Adrenal gland (tissue), 9 donors: ENCODE measurements at regions not wholly inside any gene's neighbourhood (a gene's known extent, or its start where the extent isn't known, plus 50 kb on each side); places are given as distances from the start of the nearest gene placed in this dataset.

ENCODE experiments used
- DNase-seq, 7 donors: peaks; one replicate each; pipeline ENCODE4 v3.0.0-alpha.2; 2019 to 2020
- H3K27ac ChIP-seq, 5 donors: fragments of 200-600 bp; sonication (generic) in 4 of 5; 1 replicate in 3 of 5; 2 replicates in 2 of 5; pipeline versions ENCODE4 v1.5.1 to v1.8.0; 2016 to 2020; ENCODE audit warnings: mild to moderate bottlenecking in 1 of 5
- H3K27me3 ChIP-seq: fragments of 200-600 bp; 2 replicates; pipeline ENCODE4 v1.8.0; 2021
- H3K36me3 ChIP-seq, 2 donors: fragments of 200-600 bp; replicated peaks in 1 of 2; 1 replicate in 1 of 2; 2 replicates in 1 of 2; pipeline versions ENCODE4 v1.5.1 to v1.8.0; 2018 to 2022
- H3K4me1 ChIP-seq, 2 donors: fragments of 200-600 bp; replicated peaks in 1 of 2; 1 replicate in 1 of 2; 2 replicates in 1 of 2; pipeline versions ENCODE4 v1.5.1 to v1.8.0; 2018 to 2021
- H3K4me3 ChIP-seq, 4 donors: fragments of 200-600 bp; sonication (generic) in 3 of 4; one replicate each; pipeline ENCODE4 v1.5.1; 2016 to 2018
- H3K9me3 ChIP-seq, 3 donors: fragments of 200-600 bp; sonication (generic) in 1 of 3; replicated peaks in 1 of 3; 1 replicate in 2 of 3; 2 replicates in 1 of 3; pipeline versions ENCODE4 v1.5.1 to v1.8.0; 2016 to 2021
- POLR2A ChIP-seq, 2 donors: fragments of 450-650 bp; IDR thresholded peaks; one replicate each; pipeline ENCODE4 v1.6.1; 2017; ENCODE audit warnings: antibody characterized with exemption in 2 of 2, mild to moderate bottlenecking in 2 of 2, moderate library complexity in 1 of 2
- WGBS, 4 donors: extraction: QIAGEN DNeasy Blood & Tissue Kit in 2 of 4; methylation state at CpG; one replicate each; pipeline versions ENCODE4 v1.1.5 to v1.1.7; 2013 to 2017; 5-methylcytosine and 5-hydroxymethylcytosine counted together
- intact Hi-C, 2 donors: fragments of 100-400 bp; cut with DNase I; formaldehyde crosslinking; loops; one replicate each; pipeline versions ENCODE4 v1.14.1 to v1.15.0; 2022 to 2023
- TF ChIP-seq, protein P1 (sequence below), 6 experiments: fragments of 450-650 bp in 4 of 6; fragments of 200-600 bp in 2 of 6; sonication (generic) in 1 of 6; IDR thresholded peaks; 1 replicate in 5 of 6; 2 replicates in 1 of 6; pipeline versions ENCODE4 v1.5.1 to v1.8.0; 2016 to 2021; ENCODE audit warnings: antibody characterized with exemption in 6 of 6, mild to moderate bottlenecking in 2 of 6, moderate library complexity in 1 of 6
- donor health status: healthy with polysubstance abuse.
- donor health status: Bipolar disorder and iron deficiency.
- donor health status: DM: yes; HTN: yes; CAD: no.
- donor health status: DM: no; HTN: no; CAD: no.
- donor health status: DM: no; HTN: no; CAD: no.

DNA sequence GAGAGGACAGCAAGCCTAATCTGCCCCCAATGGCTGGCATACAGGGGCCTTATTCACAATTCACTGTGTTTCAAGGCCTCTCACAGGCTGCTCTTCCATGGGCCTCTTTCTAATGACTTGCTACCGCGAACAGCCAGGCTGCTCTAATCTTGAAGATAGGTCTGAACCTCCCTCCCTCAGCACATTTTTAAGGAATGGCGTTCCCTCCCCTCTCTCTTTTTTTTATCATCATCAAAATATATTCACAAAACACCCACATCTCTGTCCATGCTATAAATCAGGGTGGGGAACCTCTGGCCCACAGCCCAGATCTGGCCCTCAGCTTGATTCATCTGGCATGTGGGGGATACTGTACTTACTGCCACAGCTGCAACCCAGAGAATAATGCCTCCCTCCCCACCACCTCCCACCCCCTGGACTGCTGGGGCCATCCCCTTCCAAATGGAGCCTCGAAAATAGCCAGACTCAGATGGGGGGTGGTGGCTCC is 62.5 kb downstream of the PABIR2 start:
- TF ChIP-seq POLR2A (IDR thresholded peaks at IDR 0.05), result no peak
- TF ChIP-seq, protein P1, sequence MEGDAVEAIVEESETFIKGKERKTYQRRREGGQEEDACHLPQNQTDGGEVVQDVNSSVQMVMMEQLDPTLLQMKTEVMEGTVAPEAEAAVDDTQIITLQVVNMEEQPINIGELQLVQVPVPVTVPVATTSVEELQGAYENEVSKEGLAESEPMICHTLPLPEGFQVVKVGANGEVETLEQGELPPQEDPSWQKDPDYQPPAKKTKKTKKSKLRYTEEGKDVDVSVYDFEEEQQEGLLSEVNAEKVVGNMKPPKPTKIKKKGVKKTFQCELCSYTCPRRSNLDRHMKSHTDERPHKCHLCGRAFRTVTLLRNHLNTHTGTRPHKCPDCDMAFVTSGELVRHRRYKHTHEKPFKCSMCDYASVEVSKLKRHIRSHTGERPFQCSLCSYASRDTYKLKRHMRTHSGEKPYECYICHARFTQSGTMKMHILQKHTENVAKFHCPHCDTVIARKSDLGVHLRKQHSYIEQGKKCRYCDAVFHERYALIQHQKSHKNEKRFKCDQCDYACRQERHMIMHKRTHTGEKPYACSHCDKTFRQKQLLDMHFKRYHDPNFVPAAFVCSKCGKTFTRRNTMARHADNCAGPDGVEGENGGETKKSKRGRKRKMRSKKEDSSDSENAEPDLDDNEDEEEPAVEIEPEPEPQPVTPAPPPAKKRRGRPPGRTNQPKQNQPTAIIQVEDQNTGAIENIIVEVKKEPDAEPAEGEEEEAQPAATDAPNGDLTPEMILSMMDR (IDR thresholded peaks at IDR 0.05), result no peak
- intact Hi-C loops, result no loop called here
- H3K36me3 ChIP-seq, result no peaks in the 10 kb centered on the region
- H3K4me1 ChIP-seq, result peaks cover 0 to 3% of the 10 kb centered on the region in 2 donors
- DNase-seq, result no peak
- H3K27me3 ChIP-seq, result peaks cover 6% of the 10 kb centered on the region
- no peak overlapping the region for H3K27ac ChIP-seq
- 54 to 86% (median 67%) methylated on average over 3 to 4 of the region's 4 CpGs for WGBS, 4 donors
- no peaks in the 10 kb centered on the region for H3K9me3 ChIP-seq
- no peak overlapping the region for H3K4me3 ChIP-seq

GRCh38 chrX:134733591-134733990 is 63.4 kb downstream of the PABIR2 start:
- no peak overlapping the region for H3K27ac ChIP-seq

DNA sequence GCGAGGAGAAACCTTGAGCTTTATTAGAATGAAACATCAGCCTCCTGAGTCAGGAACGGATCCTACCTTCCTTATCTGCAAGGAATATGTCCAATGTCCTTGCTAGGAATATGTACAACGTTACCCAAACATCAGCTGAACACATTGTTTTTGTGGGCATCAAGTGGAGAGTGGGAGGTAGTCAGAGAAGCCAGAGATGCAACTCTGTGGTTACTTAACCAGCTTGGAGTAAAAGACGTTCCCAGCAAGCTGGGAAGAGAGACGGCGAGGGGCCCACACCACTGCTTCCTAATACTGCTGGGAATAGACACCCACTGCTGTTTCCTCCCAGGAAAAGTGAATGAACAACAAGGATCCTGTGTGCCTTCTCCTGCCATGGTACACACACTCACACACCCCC is 64.3 kb downstream of the PABIR2 start:
- 56 to 68% (median 59%) methylated on average over 6 of the region's 6 CpGs for WGBS, 4 donors
- H3K4me3 ChIP-seq, result no peak overlapping the region
- no peak overlapping the region for H3K27ac ChIP-seq
- TF ChIP-seq, protein P1 (IDR thresholded peaks at IDR 0.05), result no peak
- TF ChIP-seq POLR2A (IDR thresholded peaks at IDR 0.05), result no peak
- H3K9me3 ChIP-seq, result no peaks in the 10 kb centered on the region
- intact Hi-C loops, result no loop called here
- H3K36me3 ChIP-seq, result no peaks in the 10 kb centered on the region
- peaks cover 6% of the 10 kb centered on the region for H3K27me3 ChIP-seq
- H3K4me1 ChIP-seq, result no peaks in the 10 kb centered on the region
- no peak for DNase-seq

More at GRCh38 chrX:134733591-134733990, 63.4 kb downstream of the PABIR2 start:
- DNase-seq, result no peak
- Histone ChIP-seq H3K27me3 (peaks cover 6% of the 10 kb centered on the region), H3K9me3 (no peaks in the 10 kb centered on the region), H3K4me3 (no peak overlapping the region), H3K36me3 (no peaks in the 10 kb centered on the region), H3K4me1 (no peaks in the 10 kb centered on the region)
- TF ChIP-seq POLR2A (IDR thresholded peaks at IDR 0.05), result no peak
- TF ChIP-seq, protein P1 (IDR thresholded peaks at IDR 0.05), result no peak
- 65 to 89% (median 88%) methylated on average over 2 of the region's 2 CpGs for WGBS, 4 donors
- intact Hi-C loops, result no loop called here

- Histone ChIP-seq H3K27ac (no peak overlapping the region), H3K36me3 (no peaks in the 10 kb centered on the region), H3K4me3 (no peak overlapping the region), H3K9me3 (no peaks in the 10 kb centered on the region), H3K4me1 (no peaks in the 10 kb centered on the region), H3K27me3 (peaks cover 6% of the 10 kb centered on the region)
- no peak for TF ChIP-seq POLR2A (IDR thresholded peaks at IDR 0.05)
- TF ChIP-seq, protein P1 (IDR thresholded peaks at IDR 0.05), result no peak
- DNase-seq, result peak in 1 of 7 donors; percentile 19
- WGBS, 4 donors, result 39 to 68% (median 59%) methylated on average over 2 to 3 of the region's 3 CpGs
- intact Hi-C loops, result no loop called here
Observed at GRCh38 chrX:134732152-134732551, 64.9 kb downstream of the PABIR2 start.
